ENCODE measurements at regions not wholly inside any gene's neighbourhood (a gene's known extent, or its start where the extent isn't known, plus 50 kb on each side); places are given as distances from the start of the nearest gene placed in this dataset.

- no peak for DNase-seq (ENCODE audit: low read depth)
Observed at GRCh38 chr20:58139849-58140786, 88.3 kb downstream of the ANKRD60 start.

DNA sequence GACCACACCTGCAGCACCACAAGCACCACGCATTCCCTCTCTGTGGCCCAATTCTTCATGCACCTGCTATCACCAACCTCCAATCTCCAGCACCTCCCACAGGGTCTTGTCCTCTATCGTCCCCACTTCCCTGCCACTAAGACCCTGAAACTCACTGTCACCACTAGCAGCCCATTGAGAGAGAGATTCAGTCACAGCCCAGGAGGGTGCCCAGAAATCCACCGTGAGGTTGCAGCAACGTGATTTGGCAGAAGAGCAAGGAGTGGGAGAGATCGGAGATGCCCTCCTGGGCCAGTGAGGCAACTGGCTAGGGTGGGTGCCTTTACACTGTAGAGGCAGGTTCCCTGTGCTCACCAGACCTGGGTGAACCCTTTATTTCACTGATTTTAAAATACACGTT lies 90.1 kb downstream of the ANKRD60 start:
- DNase-seq (ENCODE audit: low read depth): no peak

DNA sequence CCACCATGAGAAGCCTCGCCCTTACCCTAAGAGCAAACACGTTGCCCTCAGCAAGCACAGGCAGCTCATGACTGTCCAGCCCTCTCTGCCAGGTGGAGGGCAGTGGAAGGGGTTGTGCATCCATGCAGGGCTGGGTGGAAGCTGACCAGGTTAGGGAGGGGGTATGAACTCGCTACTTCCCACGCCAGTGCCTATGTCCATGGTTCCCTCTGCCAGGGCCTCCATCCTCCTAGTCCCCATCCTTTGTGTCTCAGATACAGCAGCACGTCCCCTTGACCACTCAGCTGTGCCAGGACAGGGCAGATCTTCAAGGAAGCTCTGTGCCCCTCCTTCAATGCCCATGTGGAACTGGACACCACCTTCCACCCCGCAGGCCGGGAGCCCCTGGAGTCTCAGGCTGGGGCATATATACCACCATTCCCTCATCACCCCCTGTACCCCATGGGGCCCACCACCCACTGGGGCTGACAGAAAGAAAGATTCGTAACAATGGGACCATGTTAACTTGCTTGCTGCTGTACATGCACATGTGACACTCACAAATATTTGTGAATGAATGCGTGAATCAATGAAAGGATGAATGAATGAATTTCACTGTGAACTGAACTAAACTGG lies 90.7 kb downstream of the ANKRD60 start:
- no peak for DNase-seq (ENCODE audit: low read depth)

GRCh38 chr20:58137236-58137635 lies 91.2 kb downstream of the ANKRD60 start:
- no peak for DNase-seq (ENCODE audit: low read depth)

- DNase-seq (ENCODE audit: low read depth): no peak
Observed at GRCh38 chr20:58136149-58136484, 92.3 kb downstream of the ANKRD60 start.

DNA sequence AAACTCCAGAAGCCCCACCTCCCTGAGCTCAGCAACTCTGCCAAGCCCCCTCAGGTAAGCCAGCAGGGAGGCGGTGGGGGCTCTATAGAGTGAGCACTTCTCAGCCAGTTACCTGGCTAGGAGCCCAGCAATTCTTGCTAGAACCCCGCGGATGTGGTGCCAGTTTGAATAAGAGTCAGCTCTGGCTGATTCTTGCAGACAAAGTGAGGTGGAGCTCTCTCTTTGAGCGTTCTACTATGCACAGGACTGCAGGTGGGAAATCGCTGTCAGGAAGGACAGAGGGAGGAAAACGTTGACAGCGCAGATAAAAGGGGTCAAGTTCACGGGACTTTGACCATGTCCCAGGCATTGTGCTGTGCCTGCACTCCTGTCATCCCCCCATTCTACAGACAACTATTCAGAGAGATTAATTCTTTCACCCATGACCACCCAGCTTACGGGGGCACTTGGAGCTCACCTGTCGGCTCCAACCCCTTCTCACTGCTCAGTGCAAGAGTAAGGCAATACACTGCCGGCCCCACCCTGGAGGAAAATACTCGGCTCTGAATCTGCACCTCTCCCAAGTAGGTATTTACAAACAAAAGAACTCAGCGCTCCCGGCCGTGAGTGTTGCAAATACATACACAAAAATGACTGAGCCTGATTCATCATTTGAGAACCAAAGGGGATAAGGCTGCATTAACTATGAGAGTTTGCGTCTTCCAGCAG lies 92.9 kb downstream of the ANKRD60 start:
- no peak for DNase-seq (ENCODE audit: low read depth)

DNA sequence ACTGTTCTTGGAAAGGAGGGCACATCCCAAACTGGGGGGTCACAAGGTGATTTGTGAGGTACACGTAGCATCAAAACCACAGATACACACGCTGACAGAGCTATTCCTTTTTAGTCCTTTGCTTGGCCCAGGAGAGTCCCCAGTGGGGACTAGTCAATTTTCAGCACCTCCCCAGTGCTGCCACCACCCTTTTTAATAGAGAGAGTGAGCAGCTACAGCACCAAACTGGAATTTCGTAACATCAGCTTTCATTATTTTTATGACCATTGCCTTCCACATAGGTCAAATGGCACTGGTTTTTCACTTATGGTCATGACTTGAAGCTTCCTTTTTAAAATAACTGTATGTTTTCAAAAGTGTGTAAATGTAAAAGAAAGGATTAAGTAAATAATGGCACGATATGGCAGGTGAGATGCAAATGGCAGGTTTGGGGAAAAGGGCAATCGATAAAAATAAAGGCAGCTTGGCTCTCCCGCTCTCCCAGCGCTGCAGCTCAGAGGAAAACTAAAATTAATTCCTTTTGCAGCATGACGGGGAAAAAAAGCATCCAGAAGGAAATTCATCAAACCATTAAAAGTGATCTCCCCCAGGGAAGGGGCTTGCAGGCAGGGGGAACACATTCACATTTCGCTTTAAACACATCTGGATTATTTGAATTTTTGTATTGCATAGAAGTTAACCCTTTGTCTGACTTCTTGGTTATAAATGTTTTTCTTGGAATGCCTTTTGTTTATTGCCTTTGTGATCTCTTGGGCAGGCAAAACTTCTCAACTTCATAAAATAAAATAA lies 95.2 kb downstream of the ANKRD60 start:
- DNase-seq (ENCODE audit: low read depth): no peak

DNA sequence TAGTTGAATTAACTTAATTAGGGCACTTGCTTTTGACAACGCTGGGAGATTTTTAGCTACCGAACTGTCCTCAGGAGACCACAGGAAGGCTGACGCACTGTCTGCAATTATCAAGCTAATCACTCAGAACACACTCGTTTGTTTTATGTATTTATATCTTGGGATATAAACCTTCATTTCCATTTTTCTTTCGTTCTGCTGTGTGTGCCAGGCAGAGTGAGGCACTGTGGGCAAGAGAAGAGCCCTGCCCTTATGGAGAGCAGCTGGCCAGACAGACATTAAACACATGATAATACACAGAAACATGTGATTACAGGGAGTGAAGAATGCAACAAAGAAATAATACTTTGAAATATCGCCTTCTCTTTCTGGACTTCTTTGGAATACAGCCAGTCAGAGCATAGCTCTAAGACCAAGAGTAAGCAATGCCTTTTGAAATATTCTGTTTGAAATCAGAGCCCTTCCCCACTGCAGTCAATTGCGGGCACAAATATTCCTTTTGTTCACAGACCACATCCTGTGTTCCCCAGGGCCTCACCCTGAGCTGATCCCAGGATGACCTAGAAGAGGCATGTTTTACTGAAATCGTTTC lies 96.8 kb downstream of the ANKRD60 start:
- DNase-seq (ENCODE audit: low read depth): peak; percentile 95

- DNase-seq (ENCODE audit: low read depth): peak; percentile 79
Observed at GRCh38 chr20:58131151-58131550, 97.3 kb downstream of the ANKRD60 start.

DNA sequence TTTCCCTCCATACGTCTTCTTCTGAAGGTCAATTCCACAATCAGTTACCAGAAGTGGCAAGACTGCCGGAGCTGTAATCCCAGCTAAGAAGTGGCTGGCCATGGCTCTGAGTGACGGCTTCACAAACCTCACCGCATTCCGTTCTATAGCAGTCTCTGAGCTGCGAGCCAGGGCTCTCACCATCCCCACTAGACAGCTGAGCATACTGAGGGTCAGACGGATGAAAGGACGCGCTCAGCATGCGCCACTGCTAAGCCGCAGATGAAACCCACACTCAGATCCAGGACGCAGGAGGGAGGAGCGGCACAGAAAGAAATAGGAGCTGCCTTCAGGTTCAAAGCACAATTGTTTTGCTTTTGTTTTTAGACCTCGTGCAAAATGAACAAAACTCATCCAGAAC lies 97.9 kb downstream of the ANKRD60 start:
- DNase-seq (ENCODE audit: low read depth): no peak

DNA sequence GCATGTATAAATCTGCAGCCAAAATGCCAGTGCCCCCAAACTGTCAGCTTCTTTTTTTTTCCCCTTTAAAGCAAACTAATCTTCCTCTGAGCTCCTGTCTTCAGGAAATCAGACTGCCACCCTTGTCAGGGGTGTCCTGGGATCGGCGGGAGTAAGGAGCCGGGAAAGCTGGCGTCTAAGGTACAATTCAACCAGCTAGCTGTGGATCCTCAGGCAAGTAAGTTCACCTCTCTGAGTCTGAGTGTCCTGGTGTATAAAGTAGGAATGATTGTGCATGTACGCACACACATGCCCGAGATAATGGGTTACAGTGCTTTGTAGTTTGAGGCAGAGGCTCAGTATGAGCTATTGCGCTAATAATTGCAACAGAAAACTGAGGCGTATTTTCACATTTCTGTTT lies 98.3 kb downstream of the ANKRD60 start:
- peak; percentile 38 for DNase-seq (ENCODE audit: low read depth)

DNA sequence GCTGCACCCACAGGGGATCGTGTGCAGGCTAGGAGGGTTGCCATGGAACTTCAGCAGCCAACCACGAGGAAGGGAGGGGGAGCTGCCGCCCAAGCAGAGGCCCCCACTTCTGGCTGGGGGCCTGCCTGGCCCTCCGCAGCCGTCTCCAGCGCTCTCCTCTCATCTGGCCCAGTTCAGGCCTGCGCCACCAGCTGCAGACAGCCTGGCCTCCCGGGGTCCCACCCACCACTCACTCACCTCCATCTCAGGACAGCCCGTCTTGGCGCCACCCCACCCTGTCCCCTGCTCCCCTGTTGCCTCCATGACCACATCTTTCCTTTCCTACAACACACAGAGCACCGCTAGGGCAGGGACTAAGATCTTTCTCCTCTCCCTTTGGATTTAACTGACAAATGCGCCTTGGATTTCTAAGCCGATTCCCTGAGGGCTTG lies 98.7 kb downstream of the ANKRD60 start:
- no peak for DNase-seq (ENCODE audit: low read depth)

DNA sequence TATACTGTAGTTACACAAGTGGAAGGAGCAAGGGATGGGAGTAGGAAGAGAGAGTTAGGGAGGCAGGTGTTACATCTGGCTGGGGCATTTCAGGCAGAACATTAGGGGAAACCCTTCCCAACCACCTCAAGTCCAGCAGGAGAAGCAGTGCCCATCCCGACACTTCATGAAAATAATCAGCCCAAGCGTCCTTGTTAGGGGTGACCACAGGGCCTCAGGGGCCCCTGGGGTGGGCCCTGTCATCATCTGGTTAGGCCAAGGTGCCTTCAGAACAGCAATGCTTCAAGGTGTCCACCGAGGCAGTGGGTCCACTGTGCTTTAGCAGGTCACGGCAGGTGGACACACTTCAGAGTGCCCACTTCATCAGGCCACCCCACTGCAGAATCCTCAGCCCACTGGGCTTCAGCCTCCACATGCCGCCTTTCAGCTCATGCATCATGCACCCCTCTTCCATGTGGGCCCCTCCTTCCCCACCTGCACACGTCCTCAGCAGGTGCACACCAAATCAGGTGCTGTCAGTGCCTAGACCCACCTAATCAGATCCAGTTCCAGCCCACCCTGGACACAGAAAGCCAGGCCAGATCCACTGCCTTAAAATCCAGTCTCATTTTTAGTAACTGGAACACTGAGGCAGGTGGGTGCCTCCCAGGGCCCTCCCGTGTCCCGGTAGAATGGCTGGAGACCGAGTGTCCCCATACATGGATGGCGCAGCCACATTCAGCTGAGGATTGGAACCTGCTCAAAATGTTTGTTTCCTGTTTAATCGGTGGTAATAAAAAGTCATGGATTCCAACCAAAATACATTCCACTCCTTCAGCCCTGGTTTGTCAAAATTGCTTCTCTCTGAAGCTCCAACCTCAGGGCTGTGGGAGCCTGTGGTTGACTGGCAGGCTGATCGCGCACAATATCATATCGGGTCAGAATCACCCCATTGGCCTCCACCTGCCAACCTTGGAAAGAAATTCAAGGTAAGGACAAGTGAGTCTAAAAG lies 99.5 kb downstream of the ANKRD60 start:
- no peak for DNase-seq (ENCODE audit: low read depth)

- peak; percentile 89 for DNase-seq (ENCODE audit: low read depth)
Observed at GRCh38 chr20:58127701-58128111, 100.7 kb downstream of the ANKRD60 start.

- DNase-seq (ENCODE audit: low read depth): no peak
Observed at GRCh38 chr20:58125726-58126125, 102.7 kb downstream of the ANKRD60 start.

DNA sequence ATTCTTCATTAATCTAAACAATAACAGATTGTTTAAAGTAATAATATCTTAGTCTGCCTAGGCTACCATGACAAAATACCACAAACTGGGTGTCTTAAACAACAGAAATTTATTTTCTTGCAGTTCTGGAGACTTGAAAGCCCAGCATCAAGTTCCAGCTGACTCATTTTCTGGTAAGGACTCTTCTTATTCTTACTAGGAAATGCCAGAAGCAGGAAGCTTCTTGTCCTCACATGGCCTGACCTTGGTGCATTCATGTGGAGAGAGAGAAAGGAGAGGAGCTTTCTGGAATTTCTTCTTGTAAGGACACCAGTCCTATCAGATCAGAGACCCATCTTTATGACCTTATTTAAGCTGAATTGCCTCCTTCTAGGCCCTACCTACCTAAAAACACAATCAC lies 110.5 kb downstream of the ANKRD60 start:
- peak; percentile 66 for DNase-seq (ENCODE audit: low read depth)

- no peak for DNase-seq (ENCODE audit: low read depth)
Observed at GRCh38 chr20:58116505-58116904, 111.9 kb downstream of the ANKRD60 start.

DNA sequence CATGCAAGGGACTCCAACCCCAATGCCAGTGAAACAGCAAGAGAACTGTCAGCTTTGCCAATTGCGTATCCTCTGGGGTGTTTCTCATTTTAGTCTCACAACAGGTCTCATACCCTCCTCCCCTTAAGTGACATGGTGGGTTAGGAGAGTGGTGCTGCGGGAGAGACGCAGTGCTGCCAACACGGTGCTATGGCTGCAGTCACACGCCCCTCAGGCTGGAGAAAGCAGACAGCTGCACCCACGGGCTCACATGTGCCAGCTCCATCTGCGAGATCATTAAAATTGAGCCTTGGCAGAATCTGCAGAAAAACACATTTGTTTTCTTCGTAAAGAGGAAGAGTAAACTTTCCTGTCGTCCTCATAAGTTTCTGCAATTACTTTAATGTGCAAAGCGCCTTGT lies 114.7 kb downstream of the ANKRD60 start:
- no peak for DNase-seq (ENCODE audit: low read depth)

- DNase-seq (ENCODE audit: low read depth): peak; percentile 76
Observed at GRCh38 chr20:58112017-58112781, 116.3 kb downstream of the ANKRD60 start.

Measured in amniotic epithelial cell (primary cell).